Vagina (tissue), 2 donors: ENCODE measurements at regions not wholly inside any gene's neighbourhood (a gene's known extent, or its start where the extent isn't known, plus 50 kb on each side); places are given as distances from the start of the nearest gene placed in this dataset. TPM values are rescaled to one million over a fixed set of nuclear protein-coding genes. Genes with fewer than 3 reads are reported as not detected.

Experiments
- DNase-seq, 2 donors: peaks; one replicate each; pipeline ENCODE4 v3.0.0-alpha.2; 2017; ENCODE audit errors: extremely low spot score in 2 of 2
- H3K27ac ChIP-seq: fragments of 200-600 bp; sonication (generic); one replicate; pipeline ENCODE4 v1.5.1; 2019
- H3K27me3 ChIP-seq: fragments of 200-600 bp; sonication (generic); one replicate; pipeline ENCODE4 v1.5.1; 2019
- H3K36me3 ChIP-seq, 2 donors: fragments of 200-600 bp; sonication (generic); one replicate each; pipeline ENCODE4 v1.5.1; 2017 to 2019
- H3K4me1 ChIP-seq: fragments of 200-600 bp; sonication (generic); one replicate; pipeline ENCODE4 v1.5.1; 2019
- H3K4me3 ChIP-seq, 2 donors: fragments of 200-600 bp; sonication (generic); 1 replicate in 1 of 2; 2 replicates in 1 of 2; pipeline ENCODE4 v1.5.1; 2016 to 2019
- H3K9me3 ChIP-seq: fragments of 200-600 bp; sonication (generic); one replicate; pipeline ENCODE4 v1.5.1; 2019
- CTCF ChIP-seq, 3 experiments: fragments of 450-650 bp in 2 of 3; fragments of 200-600 bp in 1 of 3; sonication (generic) in 1 of 3; IDR thresholded peaks; one replicate each; pipeline ENCODE4 v1.5.1; 2017 to 2019; ENCODE audit warnings: antibody characterized with exemption in 3 of 3, mild to moderate bottlenecking in 2 of 3, moderate library complexity in 2 of 3
- POLR2A ChIP-seq, 2 donors: fragments of 450-650 bp; IDR thresholded peaks; one replicate each; pipeline ENCODE4 v1.6.1; 2017; ENCODE audit warnings: antibody characterized with exemption in 2 of 2, mild to moderate bottlenecking in 2 of 2, moderate library complexity in 2 of 2
- POLR2AphosphoS5 ChIP-seq, 2 donors: sonication (generic); formaldehyde crosslinking; IDR thresholded peaks; one replicate each; pipeline ENCODE4 v1.9.0; 2017; ENCODE audit warnings: antibody characterized with exemption in 2 of 2, mild to moderate bottlenecking in 2 of 2, low read depth in 1 of 2; ENCODE audit not compliant: insufficient read depth in 1 of 2
- intact Hi-C: fragments of 100-400 bp; cut with DNase I; formaldehyde crosslinking; loops from one replicate; pipeline ENCODE4 v1.15.1; 2023
- small RNA-seq: library from RNA; depleted of rRNA; stranded (forward); fragments of <200 nt; gene quantifications from one replicate; pipeline ENCODE3, GENCODE V24; 2016

- no peak for DNase-seq
- Histone ChIP-seq H3K9me3 (no peaks in the 10 kb centered on the region), H3K27ac (no peak overlapping the region), H3K4me1 (no peaks in the 10 kb centered on the region), H3K27me3 (no peaks in the 10 kb centered on the region), H3K4me3 (no peak overlapping the region), H3K36me3 (no peaks in the 10 kb centered on the region)
- TF ChIP-seq POLR2A (IDR thresholded peaks at IDR 0.05), result no peak
- TF ChIP-seq CTCF (IDR thresholded peaks at IDR 0.05), result no peak
- no peak for TF ChIP-seq POLR2AphosphoS5 (IDR thresholded peaks at IDR 0.05; ENCODE audit: insufficient read depth in 1 of 2, low read depth in 1 of 2)
- intact Hi-C loops, result no loop called here
Observed at GRCh38 chr13:73136776-73137175, 78.0 kb downstream of the KLF5 start.

GRCh38 chr13:73133531-73133930 lies 74.7 kb downstream of the KLF5 start:
- Histone ChIP-seq H3K4me1 (no peaks in the 10 kb centered on the region), H3K9me3 (no peaks in the 10 kb centered on the region), H3K27ac (no peak overlapping the region), H3K4me3 (no peak overlapping the region), H3K27me3 (no peaks in the 10 kb centered on the region), H3K36me3 (no peaks in the 10 kb centered on the region)
- intact Hi-C loops, result no loop called here
- DNase-seq, result no peak
- TF ChIP-seq POLR2AphosphoS5 (IDR thresholded peaks at IDR 0.05; ENCODE audit: insufficient read depth in 1 of 2, low read depth in 1 of 2) (no peak), POLR2A (IDR thresholded peaks at IDR 0.05) (no peak), CTCF (IDR thresholded peaks at IDR 0.05) (no peak)

GRCh38 chr13:73131247-73131646 lies 72.4 kb downstream of the KLF5 start:
- intact Hi-C loops, result no loop called here
- Histone ChIP-seq H3K27me3 (no peaks in the 10 kb centered on the region), H3K9me3 (no peaks in the 10 kb centered on the region), H3K36me3 (no peaks in the 10 kb centered on the region), H3K4me1 (no peaks in the 10 kb centered on the region), H3K27ac (no peak overlapping the region), H3K4me3 (no peak overlapping the region)
- TF ChIP-seq CTCF (IDR thresholded peaks at IDR 0.05), result no peak
- TF ChIP-seq POLR2AphosphoS5 (IDR thresholded peaks at IDR 0.05; ENCODE audit: insufficient read depth in 1 of 2, low read depth in 1 of 2), result no peak
- TF ChIP-seq POLR2A (IDR thresholded peaks at IDR 0.05), result no peak
- no peak for DNase-seq

GRCh38 chr13:73129023-73129422 lies 70.2 kb downstream of the KLF5 start:
- DNase-seq, result no peak
- TF ChIP-seq POLR2A (IDR thresholded peaks at IDR 0.05), result no peak
- no peak for TF ChIP-seq POLR2AphosphoS5 (IDR thresholded peaks at IDR 0.05; ENCODE audit: insufficient read depth in 1 of 2, low read depth in 1 of 2)
- TF ChIP-seq CTCF (IDR thresholded peaks at IDR 0.05), result no peak
- intact Hi-C loops, result no loop called here
- no peaks in the 10 kb centered on the region for H3K27me3 ChIP-seq
- H3K27ac ChIP-seq, result no peak overlapping the region
- no peaks in the 10 kb centered on the region for H3K4me1 ChIP-seq
- H3K9me3 ChIP-seq, result no peaks in the 10 kb centered on the region
- H3K4me3 ChIP-seq, result no peak overlapping the region
- no peaks in the 10 kb centered on the region for H3K36me3 ChIP-seq

Small RNA genes lying in the stretch of these regions (small RNA-seq; reads per million reads assigned to genes)
- not detected for gene AL162376.1
- not detected for gene RNU4-10P
- not detected for gene RNY1P8
